Spleen (tissue), 11 donors: ENCODE measurements at regions not wholly inside any gene's neighbourhood (a gene's known extent, or its start where the extent isn't known, plus 50 kb on each side); places are given as distances from the start of the nearest gene placed in this dataset.

Experiments
- DNase-seq: peaks from one replicate; pipeline ENCODE4 v3.0.0-alpha.2; 2020
- H3K27ac ChIP-seq, 8 donors: fragments of 200-600 bp; sonication (generic) in 7 of 8; 1 replicate in 4 of 8; 2 replicates in 4 of 8; pipeline versions ENCODE4 v1.5.0 to v1.8.0; 2016 to 2021; ENCODE audit warnings: inconsistent platforms in 4 of 8, mild to moderate bottlenecking in 4 of 8, moderate library complexity in 1 of 8
- H3K27me3 ChIP-seq, 7 donors: fragments of 200-600 bp; sonication (generic) in 6 of 7; replicated peaks in 1 of 7; 1 replicate in 4 of 7; 2 replicates in 3 of 7; pipeline versions ENCODE4 v1.5.0 to v1.8.0; 2016 to 2021; ENCODE audit warnings: inconsistent platforms in 3 of 7, mild to moderate bottlenecking in 1 of 7
- H3K36me3 ChIP-seq, 6 donors: fragments of 200-600 bp; sonication (generic) in 5 of 6; 1 replicate in 4 of 6; 2 replicates in 2 of 6; pipeline versions ENCODE4 v1.5.0 to v1.8.0; 2016 to 2021; ENCODE audit warnings: inconsistent platforms in 2 of 6
- H3K4me1 ChIP-seq, 6 donors: fragments of 200-600 bp; sonication (generic) in 5 of 6; 1 replicate in 3 of 6; 2 replicates in 3 of 6; pipeline versions ENCODE4 v1.5.0 to v1.8.0; 2016 to 2021; ENCODE audit warnings: inconsistent platforms in 3 of 6
- H3K4me3 ChIP-seq, 8 donors: fragments of 200-600 bp; sonication (generic) in 7 of 8; 1 replicate in 4 of 8; 2 replicates in 4 of 8; pipeline versions ENCODE4 v1.5.0 to v1.8.0; 2016 to 2021; ENCODE audit warnings: inconsistent platforms in 4 of 8, mild to moderate bottlenecking in 4 of 8, moderate library complexity in 2 of 8
- H3K9me3 ChIP-seq, 8 donors: fragments of 200-600 bp; sonication (generic) in 7 of 8; 1 replicate in 4 of 8; 2 replicates in 4 of 8; pipeline versions ENCODE4 v1.5.0 to v1.8.0; 2016 to 2021; ENCODE audit warnings: inconsistent platforms in 4 of 8
- POLR2A ChIP-seq, 3 donors: fragments of 450-650 bp; IDR thresholded peaks; one replicate each; pipeline ENCODE4 v1.5.1; 2017; ENCODE audit warnings: antibody characterized with exemption in 3 of 3, mild to moderate bottlenecking in 1 of 3
- POLR2AphosphoS5 ChIP-seq, 3 donors: sonication (generic); formaldehyde crosslinking; IDR thresholded peaks; one replicate each; pipeline ENCODE4 v1.5.1; 2017; ENCODE audit warnings: antibody characterized with exemption in 3 of 3
- WGBS, 5 donors: extraction: QIAGEN DNeasy Blood & Tissue Kit in 3 of 5; methylation state at CpG; one replicate each; pipeline versions ENCODE4 v1.1.5 to v1.1.7; 2013 to 2018; 5-methylcytosine and 5-hydroxymethylcytosine counted together
- intact Hi-C: fragments of 100-400 bp; cut with DNase I; formaldehyde crosslinking; loops from one replicate; pipeline ENCODE4 v1.15.0; 2023; ENCODE audit warnings: low total_unique reads
- TF ChIP-seq, protein P1 (sequence below), 11 experiments: fragments of 200-600 bp in 7 of 11; fragments of 450-650 bp in 4 of 11; sonication (generic) in 4 of 11; IDR thresholded peaks in 8 of 11; conservative IDR thresholded peaks in 3 of 11; 1 replicate in 7 of 11; 2 replicates in 4 of 11; pipeline versions ENCODE4 v1.4.0 to v1.8.0; 2016 to 2021; ENCODE audit warnings: antibody characterized with exemption in 11 of 11, inconsistent platforms in 4 of 11, mild to moderate bottlenecking in 1 of 11
- donor health status: healthy with polysubstance abuse.
- donor health status: DM: no; HTN: no; CAD: no; lungs with moderate emphysema.
- donor health status: DM: no; HTN: no; CAD: no.
- donor health status: Bipolar disorder and iron deficiency.
- donor health status: healthy.
- donor health status: DM: no; HTN: no; CAD: no.
- donor health status: DM: yes; HTN: yes; CAD: no.

- peaks cover 0 to 18% (median 13%) of the 10 kb centered on the region in 6 donors for H3K4me1 ChIP-seq
- no peaks in the 10 kb centered on the region for H3K36me3 ChIP-seq
- DNase-seq = no peak
- TF ChIP-seq, protein P1, sequence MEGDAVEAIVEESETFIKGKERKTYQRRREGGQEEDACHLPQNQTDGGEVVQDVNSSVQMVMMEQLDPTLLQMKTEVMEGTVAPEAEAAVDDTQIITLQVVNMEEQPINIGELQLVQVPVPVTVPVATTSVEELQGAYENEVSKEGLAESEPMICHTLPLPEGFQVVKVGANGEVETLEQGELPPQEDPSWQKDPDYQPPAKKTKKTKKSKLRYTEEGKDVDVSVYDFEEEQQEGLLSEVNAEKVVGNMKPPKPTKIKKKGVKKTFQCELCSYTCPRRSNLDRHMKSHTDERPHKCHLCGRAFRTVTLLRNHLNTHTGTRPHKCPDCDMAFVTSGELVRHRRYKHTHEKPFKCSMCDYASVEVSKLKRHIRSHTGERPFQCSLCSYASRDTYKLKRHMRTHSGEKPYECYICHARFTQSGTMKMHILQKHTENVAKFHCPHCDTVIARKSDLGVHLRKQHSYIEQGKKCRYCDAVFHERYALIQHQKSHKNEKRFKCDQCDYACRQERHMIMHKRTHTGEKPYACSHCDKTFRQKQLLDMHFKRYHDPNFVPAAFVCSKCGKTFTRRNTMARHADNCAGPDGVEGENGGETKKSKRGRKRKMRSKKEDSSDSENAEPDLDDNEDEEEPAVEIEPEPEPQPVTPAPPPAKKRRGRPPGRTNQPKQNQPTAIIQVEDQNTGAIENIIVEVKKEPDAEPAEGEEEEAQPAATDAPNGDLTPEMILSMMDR (IDR thresholded peaks at IDR 0.05 in 8 of 11, conservative IDR thresholded peaks at IDR 0.05 in 3 of 11) = no peak
- TF ChIP-seq POLR2AphosphoS5 (IDR thresholded peaks at IDR 0.05) (no peak), POLR2A (IDR thresholded peaks at IDR 0.05) (no peak)
- H3K27me3 ChIP-seq = no peaks in the 10 kb centered on the region
- H3K9me3 ChIP-seq = no peaks in the 10 kb centered on the region
- no peak overlapping the region for H3K4me3 ChIP-seq
- intact Hi-C loops = no loop called here
- H3K27ac ChIP-seq = peak overlapping the region in 5 of 8 donors; percentile 3 to 62 (median 31)
- 60 to 78% (median 65%) methylated on average over 1 of the region's 1 CpG for WGBS, 5 donors
These were observed 301.7 kb downstream of the RPS24 start for GRCh38 chr10:78335371-78335690.

- H3K27me3 ChIP-seq = no peaks in the 10 kb centered on the region
- TF ChIP-seq POLR2A (IDR thresholded peaks at IDR 0.05) (no peak), POLR2AphosphoS5 (IDR thresholded peaks at IDR 0.05) (peak in 2 of 3 donors; percentile 25 to 41)
- 65 to 83% (median 75%) methylated on average over 3 to 5 of the region's 5 CpGs for WGBS, 5 donors
- intact Hi-C loops = no loop called here
- no peaks in the 10 kb centered on the region for H3K9me3 ChIP-seq
- no peak for DNase-seq
- peaks cover 0 to 18% (median 13%) of the 10 kb centered on the region in 6 donors for H3K4me1 ChIP-seq
- H3K36me3 ChIP-seq = no peaks in the 10 kb centered on the region
- peak overlapping the region in 6 of 8 donors; percentile 3 to 62 (median 30) for H3K27ac ChIP-seq
- no peak overlapping the region for H3K4me3 ChIP-seq
These were observed 302.2 kb downstream of the RPS24 start for GRCh38 chr10:78335691-78336401.

- no peak for DNase-seq
- TF ChIP-seq, protein P1 (IDR thresholded peaks at IDR 0.05 in 8 of 11, conservative IDR thresholded peaks at IDR 0.05 in 3 of 11) = no peak
- TF ChIP-seq POLR2AphosphoS5 (IDR thresholded peaks at IDR 0.05) (peak in 1 of 3 donors; percentile 23), POLR2A (IDR thresholded peaks at IDR 0.05) (no peak)
- H3K27ac ChIP-seq = peak overlapping the region in 5 of 8 donors; percentile 3 to 62 (median 30)
- no peaks in the 10 kb centered on the region for H3K36me3 ChIP-seq
- no peaks in the 10 kb centered on the region for H3K9me3 ChIP-seq
- peaks cover 0 to 18% (median 13%) of the 10 kb centered on the region in 6 donors for H3K4me1 ChIP-seq
- 40 to 60% (median 56%) methylated on average over 2 of the region's 2 CpGs for WGBS, 5 donors
- no peak overlapping the region for H3K4me3 ChIP-seq
- no peaks in the 10 kb centered on the region for H3K27me3 ChIP-seq
- intact Hi-C loops = no loop called here
These were observed 302.7 kb downstream of the RPS24 start for GRCh38 chr10:78336402-78336791.

DNA sequence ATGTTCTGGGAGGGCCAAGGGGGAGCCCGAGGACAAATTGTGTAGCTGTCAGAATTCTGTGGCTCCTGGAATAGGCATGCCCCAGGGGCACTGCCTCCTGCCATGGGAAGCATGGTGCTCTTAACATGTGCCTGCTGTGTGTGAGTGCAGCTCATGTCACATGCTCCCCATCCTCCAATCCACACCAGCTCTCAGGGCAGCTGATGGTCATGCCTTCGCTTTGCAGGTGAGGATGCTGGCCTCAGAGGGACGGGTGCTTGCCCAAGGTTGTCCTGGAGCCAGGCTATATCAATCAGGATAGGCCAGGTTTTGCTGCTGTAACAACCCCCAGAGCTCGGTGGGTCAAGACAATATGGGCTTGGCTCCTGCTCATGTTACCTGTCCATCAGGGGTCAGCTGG is 303.4 kb downstream of the RPS24 start:
- H3K9me3 ChIP-seq = no peaks in the 10 kb centered on the region
- TF ChIP-seq POLR2AphosphoS5 (IDR thresholded peaks at IDR 0.05) = no peak
- WGBS, 5 donors = 57 to 88% (median 63%) methylated on average over 4 of the region's 4 CpGs
- intact Hi-C loops = no loop called here
- peaks cover 0 to 18% (median 13%) of the 10 kb centered on the region in 6 donors for H3K4me1 ChIP-seq
- no peak for DNase-seq
- H3K4me3 ChIP-seq = no peak overlapping the region
- peak overlapping the region in 5 of 8 donors; percentile 3 to 62 (median 30) for H3K27ac ChIP-seq
- no peaks in the 10 kb centered on the region for H3K36me3 ChIP-seq
- H3K27me3 ChIP-seq = no peaks in the 10 kb centered on the region

- Histone ChIP-seq H3K27ac (no peak overlapping the region), H3K9me3 (no peaks in the 10 kb centered on the region), H3K27me3 (no peaks in the 10 kb centered on the region), H3K4me3 (no peak overlapping the region), H3K4me1 (peaks cover 0 to 18% (median 13%) of the 10 kb centered on the region in 6 donors), H3K36me3 (no peaks in the 10 kb centered on the region)
- 80 to 89% (median 85%) methylated on average over 9 to 10 of the region's 10 CpGs for WGBS, 5 donors
- intact Hi-C loops = no loop called here
- peak; percentile 41 for DNase-seq
- no peak for TF ChIP-seq POLR2AphosphoS5 (IDR thresholded peaks at IDR 0.05)
- TF ChIP-seq, protein P1 (IDR thresholded peaks at IDR 0.05 in 8 of 11, conservative IDR thresholded peaks at IDR 0.05 in 3 of 11) = no peak
- no peak for TF ChIP-seq POLR2A (IDR thresholded peaks at IDR 0.05)
These were observed 304.2 kb downstream of the RPS24 start for GRCh38 chr10:78337646-78338391.
